ENCODE measurements at regions not wholly inside any gene's neighbourhood (a gene's known extent, or its start where the extent isn't known, plus 50 kb on each side); places are given as distances from the start of the nearest gene placed in this dataset.

DNA sequence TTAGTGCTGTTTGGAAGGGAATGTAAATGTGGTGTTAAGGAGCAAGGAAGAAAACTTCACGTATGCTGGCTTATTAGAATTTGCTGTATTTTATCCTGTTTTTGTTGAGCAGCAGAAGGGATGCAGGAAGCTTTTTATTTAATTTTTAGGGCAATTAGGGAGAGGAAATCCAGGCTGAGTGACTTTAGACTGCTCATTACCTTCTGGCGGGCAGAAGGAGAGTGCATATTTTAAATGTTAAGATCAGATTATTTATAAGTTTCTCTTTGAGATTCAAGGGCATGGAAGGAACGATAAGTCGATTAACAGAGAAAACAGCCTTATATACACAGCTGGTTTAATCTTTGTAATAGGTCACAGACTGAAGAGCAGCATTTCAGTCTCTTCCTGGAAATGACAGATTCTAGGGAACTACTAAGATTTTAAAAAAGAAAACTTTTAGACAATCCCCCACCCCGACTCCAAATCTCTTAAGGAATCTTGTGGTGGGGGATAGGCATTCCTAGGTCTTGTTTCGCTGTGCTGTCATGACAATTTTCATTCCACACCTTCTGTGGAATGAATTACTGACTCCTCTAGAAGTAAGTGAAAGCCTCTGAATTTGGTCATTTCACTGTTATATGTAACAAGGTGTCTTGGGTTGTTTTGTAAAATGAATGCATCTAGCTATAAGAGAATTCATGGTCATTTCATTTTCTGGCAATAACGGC is 402.5 kb downstream of the RAPGEF2 start:
- WGBS, 2 donors = 51 to 58% methylated on average over 7 of the region's 7 CpGs
- DNase-seq (ENCODE audit: low spot score in 2 of 2) = no peak
- H3K4me3 ChIP-seq (ENCODE audit: low read depth, poor library complexity, severe bottlenecking) = no peak overlapping the region
- no peak for TF ChIP-seq POLR2A (IDR thresholded peaks at IDR 0.05)
- TF ChIP-seq, protein P1, sequence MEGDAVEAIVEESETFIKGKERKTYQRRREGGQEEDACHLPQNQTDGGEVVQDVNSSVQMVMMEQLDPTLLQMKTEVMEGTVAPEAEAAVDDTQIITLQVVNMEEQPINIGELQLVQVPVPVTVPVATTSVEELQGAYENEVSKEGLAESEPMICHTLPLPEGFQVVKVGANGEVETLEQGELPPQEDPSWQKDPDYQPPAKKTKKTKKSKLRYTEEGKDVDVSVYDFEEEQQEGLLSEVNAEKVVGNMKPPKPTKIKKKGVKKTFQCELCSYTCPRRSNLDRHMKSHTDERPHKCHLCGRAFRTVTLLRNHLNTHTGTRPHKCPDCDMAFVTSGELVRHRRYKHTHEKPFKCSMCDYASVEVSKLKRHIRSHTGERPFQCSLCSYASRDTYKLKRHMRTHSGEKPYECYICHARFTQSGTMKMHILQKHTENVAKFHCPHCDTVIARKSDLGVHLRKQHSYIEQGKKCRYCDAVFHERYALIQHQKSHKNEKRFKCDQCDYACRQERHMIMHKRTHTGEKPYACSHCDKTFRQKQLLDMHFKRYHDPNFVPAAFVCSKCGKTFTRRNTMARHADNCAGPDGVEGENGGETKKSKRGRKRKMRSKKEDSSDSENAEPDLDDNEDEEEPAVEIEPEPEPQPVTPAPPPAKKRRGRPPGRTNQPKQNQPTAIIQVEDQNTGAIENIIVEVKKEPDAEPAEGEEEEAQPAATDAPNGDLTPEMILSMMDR (IDR thresholded peaks at IDR 0.05) = no peak
- intact Hi-C loops (cut with DNase I; ENCODE audit: low total_unique reads) = no loop called here

DNA sequence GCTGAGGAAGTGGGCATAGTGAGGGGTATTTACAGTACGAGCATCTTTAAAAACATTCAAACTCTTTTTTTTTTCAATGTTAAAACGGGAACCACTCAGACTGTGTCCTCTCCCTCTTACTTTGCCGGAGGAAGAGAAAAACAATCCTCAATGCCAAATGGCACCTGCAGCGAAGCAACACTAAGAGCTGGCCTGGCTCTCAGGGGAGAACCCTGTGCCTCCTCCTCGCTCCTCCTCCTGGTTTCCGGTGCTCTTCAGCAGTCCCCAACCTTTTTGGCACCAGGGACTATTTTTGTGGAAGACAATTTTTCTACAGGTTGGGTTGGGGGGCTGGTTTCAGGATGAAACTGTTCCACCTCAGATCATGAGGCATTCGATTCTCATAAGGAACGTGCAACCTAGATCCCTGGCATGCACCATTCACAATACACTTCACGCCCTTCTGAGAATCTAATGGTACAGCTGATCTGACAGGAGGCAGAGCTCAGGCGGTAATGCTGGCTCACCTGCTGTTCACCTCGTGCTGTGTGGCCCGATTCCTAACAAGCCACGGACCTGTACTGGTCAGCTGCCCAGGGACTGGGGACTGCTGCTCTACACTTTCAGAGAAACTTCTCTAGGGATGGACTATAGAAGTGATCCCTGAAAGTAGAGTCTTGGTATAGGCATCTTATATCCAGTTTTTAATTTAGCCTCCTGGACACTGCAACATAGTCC is 404.1 kb downstream of the RAPGEF2 start:
- 86 to 87% methylated on average over 13 of the region's 13 CpGs for WGBS, 2 donors
- intact Hi-C loops (cut with DNase I; ENCODE audit: low total_unique reads) = no loop called here
- no peak overlapping the region for H3K4me3 ChIP-seq (ENCODE audit: low read depth, poor library complexity, severe bottlenecking)
- no peak for DNase-seq (ENCODE audit: low spot score in 2 of 2)
- TF ChIP-seq, protein P1 (IDR thresholded peaks at IDR 0.05) = no peak
- no peak for TF ChIP-seq POLR2A (IDR thresholded peaks at IDR 0.05)

DNA sequence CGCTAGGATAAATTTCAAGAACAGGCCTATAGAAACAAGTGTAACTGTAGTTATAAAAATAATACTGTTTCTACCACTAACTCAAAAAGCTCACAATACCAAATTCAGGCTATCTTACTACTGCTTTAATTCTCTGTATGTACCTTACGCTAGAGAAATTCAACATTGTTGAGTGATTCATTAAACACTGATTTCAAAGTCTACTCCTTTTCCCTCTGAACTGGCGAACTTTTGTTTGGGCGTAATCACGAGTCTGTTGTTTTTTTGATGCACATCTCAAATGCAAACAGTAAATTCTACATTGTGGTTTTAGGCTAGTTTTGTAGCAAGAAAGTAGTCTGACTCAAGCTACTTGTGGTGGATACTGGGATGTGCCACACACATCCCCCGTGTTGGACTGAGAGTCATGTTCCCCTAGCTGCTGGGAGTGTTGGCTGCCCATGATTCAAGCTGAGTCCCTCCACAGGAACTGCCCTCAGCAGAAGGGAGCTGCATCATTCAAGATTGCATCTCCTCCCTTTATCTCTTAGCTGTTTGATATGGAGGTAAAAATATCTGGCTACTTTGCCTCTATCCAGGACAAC is 406.1 kb downstream of the RAPGEF2 start:
- DNase-seq (ENCODE audit: low spot score in 2 of 2) = no peak
- intact Hi-C loops (cut with DNase I; ENCODE audit: low total_unique reads) = no loop called here
- WGBS, 2 donors = 92 to 93% methylated on average over 6 of the region's 6 CpGs

DNA sequence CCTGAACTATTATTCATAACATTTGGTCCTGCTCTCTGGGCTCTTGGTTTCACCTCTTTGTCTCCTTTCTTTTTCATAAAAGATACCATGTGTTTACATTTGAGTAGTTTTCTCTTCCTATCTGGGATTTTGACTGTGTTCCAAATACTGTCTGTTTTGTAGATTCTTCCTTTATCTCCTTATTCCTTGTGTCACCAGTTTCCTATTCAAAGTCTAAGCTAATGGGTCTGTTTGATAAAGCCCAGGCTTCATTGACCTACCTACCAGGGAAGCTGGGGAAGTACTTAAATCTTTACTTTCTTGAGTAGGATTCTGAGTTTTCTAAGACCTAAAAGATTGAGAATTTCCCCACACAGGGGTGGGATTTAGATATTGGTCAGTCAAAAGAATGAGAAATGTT is 409.5 kb downstream of the RAPGEF2 start:
- no peak overlapping the region for H3K4me3 ChIP-seq (ENCODE audit: low read depth, poor library complexity, severe bottlenecking)
- no peak for DNase-seq (ENCODE audit: low spot score in 2 of 2)
- intact Hi-C loops (cut with DNase I; ENCODE audit: low total_unique reads) = no loop called here
- TF ChIP-seq, protein P1 (IDR thresholded peaks at IDR 0.05) = no peak
- TF ChIP-seq POLR2A (IDR thresholded peaks at IDR 0.05) = no peak

More for the DNA sequence above, 406.1 kb downstream of the RAPGEF2 start:
- H3K4me3 ChIP-seq (ENCODE audit: low read depth, poor library complexity, severe bottlenecking) = no peak overlapping the region
- TF ChIP-seq POLR2A (IDR thresholded peaks at IDR 0.05) = no peak
- TF ChIP-seq, protein P1 (IDR thresholded peaks at IDR 0.05) = no peak

DNA sequence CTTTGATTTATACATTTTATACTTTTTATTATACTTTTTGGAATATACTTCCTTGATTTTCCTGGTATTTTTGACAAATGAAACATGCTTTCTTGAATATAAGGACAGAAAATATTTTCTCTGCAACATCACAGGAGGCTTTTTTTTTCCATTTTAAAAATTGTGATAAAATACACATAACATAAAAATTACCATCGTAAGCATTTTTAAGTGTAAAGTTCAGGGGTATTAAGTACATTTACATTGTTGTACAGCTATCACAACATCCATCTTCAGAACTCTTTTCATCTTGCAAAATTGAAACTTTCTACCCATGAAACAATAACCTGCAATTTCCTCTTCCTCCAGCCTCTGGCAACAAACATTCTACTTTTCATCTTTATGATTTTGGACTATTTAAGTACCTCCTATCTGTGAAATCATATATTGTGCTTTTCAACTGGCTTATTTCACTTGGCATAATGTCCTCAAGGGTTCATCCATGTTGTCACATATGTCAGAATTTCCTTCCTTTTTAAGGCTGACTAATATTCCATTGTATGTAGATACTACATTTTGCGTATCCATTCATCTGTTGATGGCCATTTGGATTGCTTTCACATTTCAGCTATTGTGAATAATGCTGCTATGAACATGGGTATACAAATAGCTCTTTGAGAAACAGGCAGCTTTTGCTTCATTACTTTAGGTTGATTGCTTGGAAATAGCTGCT is 412.6 kb downstream of the RAPGEF2 start:
- no peak overlapping the region for H3K4me3 ChIP-seq (ENCODE audit: low read depth, poor library complexity, severe bottlenecking)
- 82 to 88% methylated on average over 2 of the region's 2 CpGs for WGBS, 2 donors
- intact Hi-C loops (cut with DNase I; ENCODE audit: low total_unique reads) = no loop called here
- TF ChIP-seq POLR2A (IDR thresholded peaks at IDR 0.05) = no peak
- TF ChIP-seq, protein P1 (IDR thresholded peaks at IDR 0.05) = no peak
- no peak for DNase-seq (ENCODE audit: low spot score in 2 of 2)

Measured in lower leg skin (tissue), 4 donors.